PFSK-1 (cell line): ENCODE measurements at regions not wholly inside any gene's neighbourhood (a gene's known extent, or its start where the extent isn't known, plus 50 kb on each side); places are given as distances from the start of the nearest gene placed in this dataset.

Source experiments
- FOXP2 ChIP-seq: optimal IDR thresholded peaks from 2 replicates; pipeline ENCODE3; 2011; ENCODE audit warnings: borderline replicate concordance, control low read depth, inconsistent platforms; ENCODE audit not compliant: insufficient read depth; ENCODE audit errors: extremely low read length, extremely low read depth
- POLR2AphosphoS5 ChIP-seq: IDR thresholded peaks from 2 replicates; pipeline ENCODE4 v1.6.1; 2012; ENCODE audit warnings: low read depth, mild to moderate bottlenecking, control low read depth, low read length, moderate library complexity
- SIN3A ChIP-seq: IDR thresholded peaks from 2 replicates; pipeline ENCODE4 v1.6.1; 2012; ENCODE audit warnings: mild to moderate bottlenecking, low read length, moderate library complexity, borderline replicate concordance; ENCODE audit not compliant: insufficient read depth
- TAF1 ChIP-seq: IDR thresholded peaks from 2 replicates; pipeline ENCODE4 v1.6.1; 2012; ENCODE audit warnings: low read length, control low read depth, borderline replicate concordance; ENCODE audit not compliant: insufficient read depth
- TF ChIP-seq, protein P1 (sequence below), 2 experiments: IDR thresholded peaks; 2 replicates each; pipeline versions ENCODE4 v1.6.1 to v1.8.0; 2011 to 2012; ENCODE audit warnings: low read depth in 2 of 2, low read length in 2 of 2, control low read depth in 1 of 2, inconsistent platforms in 1 of 2, mild to moderate bottlenecking in 1 of 2, moderate library complexity in 1 of 2; ENCODE audit not compliant: insufficient read depth in 1 of 2

DNA sequence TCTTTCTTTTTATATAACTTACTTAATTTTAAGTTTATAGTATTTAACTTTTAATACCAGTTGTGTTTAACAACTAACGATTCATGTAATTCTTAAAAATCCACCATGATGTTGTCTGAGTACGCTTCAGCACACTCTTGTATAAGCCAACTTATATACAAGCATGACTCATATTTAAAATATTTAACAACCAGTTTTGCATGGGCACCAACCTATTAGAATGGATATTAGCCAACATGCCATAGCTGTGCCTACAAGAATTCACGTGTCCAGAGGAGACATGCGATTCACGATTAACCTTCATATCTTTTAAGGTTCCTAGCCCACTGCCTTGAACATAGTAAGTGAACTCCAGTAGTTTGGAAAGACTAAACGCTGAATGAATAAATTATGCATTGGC lies 1023.2 kb downstream of the TBL1XR1 start:
- TF ChIP-seq, protein P1, sequence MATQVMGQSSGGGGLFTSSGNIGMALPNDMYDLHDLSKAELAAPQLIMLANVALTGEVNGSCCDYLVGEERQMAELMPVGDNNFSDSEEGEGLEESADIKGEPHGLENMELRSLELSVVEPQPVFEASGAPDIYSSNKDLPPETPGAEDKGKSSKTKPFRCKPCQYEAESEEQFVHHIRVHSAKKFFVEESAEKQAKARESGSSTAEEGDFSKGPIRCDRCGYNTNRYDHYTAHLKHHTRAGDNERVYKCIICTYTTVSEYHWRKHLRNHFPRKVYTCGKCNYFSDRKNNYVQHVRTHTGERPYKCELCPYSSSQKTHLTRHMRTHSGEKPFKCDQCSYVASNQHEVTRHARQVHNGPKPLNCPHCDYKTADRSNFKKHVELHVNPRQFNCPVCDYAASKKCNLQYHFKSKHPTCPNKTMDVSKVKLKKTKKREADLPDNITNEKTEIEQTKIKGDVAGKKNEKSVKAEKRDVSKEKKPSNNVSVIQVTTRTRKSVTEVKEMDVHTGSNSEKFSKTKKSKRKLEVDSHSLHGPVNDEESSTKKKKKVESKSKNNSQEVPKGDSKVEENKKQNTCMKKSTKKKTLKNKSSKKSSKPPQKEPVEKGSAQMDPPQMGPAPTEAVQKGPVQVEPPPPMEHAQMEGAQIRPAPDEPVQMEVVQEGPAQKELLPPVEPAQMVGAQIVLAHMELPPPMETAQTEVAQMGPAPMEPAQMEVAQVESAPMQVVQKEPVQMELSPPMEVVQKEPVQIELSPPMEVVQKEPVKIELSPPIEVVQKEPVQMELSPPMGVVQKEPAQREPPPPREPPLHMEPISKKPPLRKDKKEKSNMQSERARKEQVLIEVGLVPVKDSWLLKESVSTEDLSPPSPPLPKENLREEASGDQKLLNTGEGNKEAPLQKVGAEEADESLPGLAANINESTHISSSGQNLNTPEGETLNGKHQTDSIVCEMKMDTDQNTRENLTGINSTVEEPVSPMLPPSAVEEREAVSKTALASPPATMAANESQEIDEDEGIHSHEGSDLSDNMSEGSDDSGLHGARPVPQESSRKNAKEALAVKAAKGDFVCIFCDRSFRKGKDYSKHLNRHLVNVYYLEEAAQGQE (IDR thresholded peaks at IDR 0.05; ENCODE audit: insufficient read depth in 1 of 2, low read depth in 2 of 2, low read length in 2 of 2): no peak

DNA sequence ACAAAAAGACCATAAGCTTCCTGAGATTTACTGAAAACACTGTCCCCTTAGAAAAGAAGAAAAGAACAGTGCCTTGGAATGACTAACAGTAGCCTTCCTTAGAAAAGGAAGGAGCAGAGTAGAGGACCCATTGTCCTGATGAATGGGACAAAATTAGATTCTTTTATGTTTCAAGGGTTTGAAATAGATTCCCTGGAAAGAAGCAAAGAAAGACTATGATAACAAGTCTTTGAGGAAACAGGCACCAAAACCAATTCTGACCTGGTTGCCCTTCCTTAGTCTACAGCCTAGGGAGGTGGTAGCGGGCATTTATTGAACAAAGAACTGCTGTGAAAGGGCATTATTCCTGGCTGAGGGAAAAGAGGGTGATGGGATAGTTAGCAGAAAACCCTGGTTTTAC lies 1024.8 kb downstream of the TBL1XR1 start:
- TF ChIP-seq, protein P1 (IDR thresholded peaks at IDR 0.05; ENCODE audit: insufficient read depth in 1 of 2, low read depth in 2 of 2, low read length in 2 of 2): no peak
- TF ChIP-seq FOXP2 (no peak), TAF1 (no peak), SIN3A (no peak), POLR2AphosphoS5 (no peak)

DNA sequence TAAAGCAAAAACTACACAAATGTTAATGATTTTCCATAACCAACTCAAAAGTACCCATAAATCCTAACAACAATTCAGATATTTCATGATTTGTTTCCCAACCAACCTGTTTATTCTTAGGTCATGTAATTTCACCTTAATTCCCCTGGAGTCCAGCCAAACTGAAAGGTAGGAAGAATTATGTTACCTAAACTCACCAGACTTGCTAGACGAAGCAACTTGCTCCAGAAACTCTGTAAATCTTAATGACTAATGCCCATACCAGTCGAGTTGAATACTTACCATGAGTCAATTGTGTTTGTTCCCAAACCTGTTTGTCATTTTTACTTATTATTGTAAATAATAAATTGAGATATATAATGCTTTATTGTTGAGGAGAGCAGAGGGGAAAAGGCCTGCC lies 1030.0 kb downstream of the TBL1XR1 start:
- TF ChIP-seq FOXP2: no peak
- TF ChIP-seq, protein P1 (IDR thresholded peaks at IDR 0.05; ENCODE audit: insufficient read depth in 1 of 2, low read depth in 2 of 2, low read length in 2 of 2): no peak
- TF ChIP-seq POLR2AphosphoS5: no peak
- TF ChIP-seq TAF1: no peak
- no peak for TF ChIP-seq SIN3A

DNA sequence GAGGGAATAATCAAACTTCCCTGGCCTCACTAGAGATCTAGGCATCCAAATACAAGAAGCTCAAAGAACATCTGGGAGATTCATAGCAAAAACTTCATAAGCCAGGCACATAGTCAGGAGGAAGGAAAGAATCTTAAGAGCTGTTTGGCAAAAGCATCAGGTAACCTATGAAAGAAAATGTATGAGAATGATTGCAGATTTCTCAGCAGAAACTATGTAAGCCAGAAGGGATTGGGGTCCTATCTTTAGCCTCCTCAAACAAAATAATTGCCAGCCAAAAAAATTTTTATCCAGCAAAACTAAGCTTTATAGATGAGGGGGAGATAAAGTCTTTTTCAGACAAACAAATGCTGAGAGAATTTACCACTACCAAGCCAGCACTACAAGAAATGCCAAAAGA lies 1036.3 kb downstream of the TBL1XR1 start:
- TF ChIP-seq, protein P1 (IDR thresholded peaks at IDR 0.05; ENCODE audit: insufficient read depth in 1 of 2, low read depth in 2 of 2, low read length in 2 of 2): no peak
- TF ChIP-seq FOXP2 (no peak), POLR2AphosphoS5 (no peak), TAF1 (no peak)

DNA sequence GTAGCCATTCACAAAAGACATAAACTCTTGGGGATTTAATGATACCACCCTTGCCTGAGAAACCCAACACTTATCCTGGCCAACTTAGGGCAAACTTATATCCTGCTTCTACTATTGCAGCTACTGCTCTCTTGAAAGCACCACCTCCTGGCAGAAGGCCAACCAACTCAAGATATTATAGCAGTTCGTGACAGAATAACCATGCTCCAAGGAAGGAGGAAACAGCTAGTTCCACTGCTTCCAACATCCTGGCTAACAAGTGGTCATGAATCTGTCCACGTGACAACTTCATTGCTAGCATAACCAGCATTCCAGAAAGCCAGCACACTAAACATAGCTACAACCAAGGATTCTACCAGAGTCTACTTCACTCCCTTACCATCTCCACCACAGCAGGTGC lies 1037.5 kb downstream of the TBL1XR1 start:
- TF ChIP-seq, protein P1 (IDR thresholded peaks at IDR 0.05; ENCODE audit: insufficient read depth in 1 of 2, low read depth in 2 of 2, low read length in 2 of 2): no peak
- TF ChIP-seq TAF1: no peak
- TF ChIP-seq SIN3A: no peak
- no peak for TF ChIP-seq POLR2AphosphoS5
- no peak for TF ChIP-seq FOXP2
